Skeletal muscle satellite cell (primary cell): ENCODE measurements at regions not wholly inside any gene's neighbourhood (a gene's known extent, or its start where the extent isn't known, plus 50 kb on each side); places are given as distances from the start of the nearest gene placed in this dataset.
A peak's percentile ranks its signal among the peaks of the same experiment; 100 is the strongest.

ENCODE experiments used
- H3K27me3 ChIP-seq: 2 replicates; pipeline ENCODE4 v1.7.0; 2013; ENCODE audit warnings: low read length; ENCODE audit not compliant: control insufficient read depth, insufficient read depth
- H3K36me3 ChIP-seq: 2 replicates; pipeline ENCODE4 v1.7.0; 2013; ENCODE audit warnings: mild to moderate bottlenecking, control low read depth, low read length; ENCODE audit not compliant: insufficient read depth
- H3K4me1 ChIP-seq: 2 replicates; pipeline ENCODE4 v1.7.0; 2013; ENCODE audit warnings: low read length; ENCODE audit not compliant: control insufficient read depth, insufficient read depth
- H3K4me2 ChIP-seq: 2 replicates; pipeline ENCODE4 v1.7.0; 2013; ENCODE audit warnings: mild to moderate bottlenecking, low read length
- H3K4me3 ChIP-seq: 2 replicates; pipeline ENCODE4 v1.7.0; 2013; ENCODE audit warnings: low read length
- H3K9ac ChIP-seq: 2 replicates; pipeline ENCODE4 v1.7.0; 2013; ENCODE audit warnings: mild to moderate bottlenecking, low read depth, low read length, moderate library complexity
- H3K9me3 ChIP-seq: replicated peaks from 2 replicates; pipeline ENCODE4 v1.7.0; 2013; ENCODE audit warnings: mild to moderate bottlenecking, control low read depth, low read length

DNA sequence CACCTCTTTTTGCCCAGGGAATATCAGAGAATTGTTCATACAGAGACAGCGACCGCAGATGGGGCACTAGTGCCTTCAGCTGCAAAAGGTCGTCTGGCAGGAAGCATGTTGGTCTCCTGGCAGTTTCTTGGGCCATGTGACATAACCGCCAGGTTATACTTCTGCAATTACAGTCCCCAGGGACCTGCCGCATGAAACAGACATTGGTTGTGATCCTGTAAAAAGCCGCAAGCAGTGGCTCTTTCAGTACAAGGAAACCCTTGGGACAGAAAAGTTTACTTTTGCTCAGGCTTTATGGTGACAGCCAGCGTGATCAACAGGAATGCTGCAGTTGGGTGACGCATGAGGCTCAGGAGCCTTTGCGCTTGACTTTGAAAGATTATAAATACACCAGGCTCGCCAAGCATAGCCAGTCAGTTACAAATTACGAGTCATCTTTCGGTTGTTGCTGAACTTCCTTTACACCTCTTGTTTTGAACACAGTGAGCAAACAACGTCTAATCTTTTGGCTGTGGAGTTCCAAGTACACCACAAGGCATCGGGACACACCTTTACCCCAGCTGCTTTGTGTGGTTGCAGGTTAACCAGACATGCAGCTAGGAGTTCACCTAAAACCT, 50.5 kb upstream of the UBE2L5 start:
- H3K9ac ChIP-seq: no peak overlapping the region
- peaks cover 10% of the 10 kb centered on the region for H3K4me1 ChIP-seq

More for the DNA sequence above, 50.5 kb upstream of the UBE2L5 start:
- no peak overlapping the region for H3K4me3 ChIP-seq
- H3K36me3 ChIP-seq: no peaks in the 10 kb centered on the region
- H3K4me2 ChIP-seq: peak overlapping the region; percentile 26
- no peaks in the 10 kb centered on the region for H3K9me3 ChIP-seq
- peaks cover 7% of the 10 kb centered on the region for H3K27me3 ChIP-seq
